Activated T-cell treated with anti-CD3 and anti-CD28 coated beads, Interleukin-2, amount 50 U/mL, for 48 hours (primary cell): ENCODE measurements at regions not wholly inside any gene's neighbourhood (a gene's known extent, or its start where the extent isn't known, plus 50 kb on each side); places are given as distances from the start of the nearest gene placed in this dataset.
"Not testable (repeated sequence)": the region's sequence is repeated elsewhere in the genome, so short reads cannot be mapped to it uniquely, and the experiment has no call there.

Experiments
- DNase-seq, 2 experiments: peaks; one replicate each; pipeline ENCODE4 v3.0.0-alpha.2; 2020

DNA sequence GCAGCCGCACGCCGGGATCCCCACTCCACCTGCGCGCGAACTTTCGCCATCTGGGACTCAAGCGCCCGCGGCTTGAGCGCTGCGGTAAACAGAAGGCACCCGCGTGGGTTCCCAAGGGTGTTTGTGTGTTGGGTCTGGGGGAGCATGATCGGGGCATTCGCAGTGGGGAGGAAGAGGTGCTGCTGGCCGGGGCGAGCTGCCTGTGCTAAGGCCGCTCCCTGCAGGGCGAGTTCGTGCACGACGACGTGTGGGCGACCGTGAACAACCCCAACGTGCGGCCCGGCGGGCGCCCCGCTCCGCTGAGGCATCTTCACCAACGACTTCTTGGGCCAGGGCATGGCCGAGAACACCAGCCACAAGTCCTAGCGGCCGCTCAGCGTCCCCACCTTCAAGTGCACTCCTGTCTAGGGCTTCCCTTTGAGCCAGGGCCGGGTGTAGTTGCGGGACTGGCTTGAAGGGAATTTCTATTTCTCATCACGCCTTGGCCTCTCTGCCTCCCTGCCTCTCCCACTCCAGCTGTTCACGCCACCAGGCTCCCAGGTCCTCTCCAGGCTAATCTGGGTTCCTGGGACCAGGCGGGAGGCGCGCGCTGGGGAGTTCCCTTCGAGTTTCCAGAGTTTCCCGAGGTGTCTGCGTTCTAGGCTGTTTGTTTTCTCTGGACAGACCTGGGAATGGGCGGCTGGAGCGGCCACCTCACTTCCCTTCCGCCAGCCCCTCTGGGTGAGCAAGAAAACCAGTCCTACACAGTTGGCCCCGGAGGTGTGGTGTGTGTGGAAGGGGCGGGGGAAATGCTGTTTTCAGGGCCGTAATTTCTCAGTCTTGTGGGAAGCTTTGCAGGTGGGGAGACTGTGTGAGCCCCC lies 417.8 kb upstream of the TMTC1 start:
- no peak for DNase-seq

DNA sequence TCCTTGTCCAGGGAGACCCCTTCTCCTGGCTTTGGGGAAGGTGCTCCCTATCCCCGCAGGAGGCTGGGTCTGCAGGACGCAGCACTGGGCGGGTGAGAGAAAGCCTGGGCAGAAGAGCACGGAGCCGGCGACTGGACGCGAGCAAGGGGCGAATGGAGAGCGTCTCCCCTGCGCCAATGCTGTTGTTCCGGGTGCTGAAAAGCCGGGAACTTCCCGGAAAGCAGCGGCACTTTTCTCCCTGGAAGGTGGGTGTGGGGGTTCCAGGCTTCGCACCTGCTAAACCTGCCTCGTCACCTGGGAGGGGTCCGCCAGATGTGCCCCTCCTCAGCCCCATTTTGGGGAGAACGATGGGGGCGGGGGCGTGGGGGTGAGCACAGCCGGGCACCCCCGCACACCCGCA lies 417.1 kb upstream of the TMTC1 start:
- no peak for DNase-seq

DNA sequence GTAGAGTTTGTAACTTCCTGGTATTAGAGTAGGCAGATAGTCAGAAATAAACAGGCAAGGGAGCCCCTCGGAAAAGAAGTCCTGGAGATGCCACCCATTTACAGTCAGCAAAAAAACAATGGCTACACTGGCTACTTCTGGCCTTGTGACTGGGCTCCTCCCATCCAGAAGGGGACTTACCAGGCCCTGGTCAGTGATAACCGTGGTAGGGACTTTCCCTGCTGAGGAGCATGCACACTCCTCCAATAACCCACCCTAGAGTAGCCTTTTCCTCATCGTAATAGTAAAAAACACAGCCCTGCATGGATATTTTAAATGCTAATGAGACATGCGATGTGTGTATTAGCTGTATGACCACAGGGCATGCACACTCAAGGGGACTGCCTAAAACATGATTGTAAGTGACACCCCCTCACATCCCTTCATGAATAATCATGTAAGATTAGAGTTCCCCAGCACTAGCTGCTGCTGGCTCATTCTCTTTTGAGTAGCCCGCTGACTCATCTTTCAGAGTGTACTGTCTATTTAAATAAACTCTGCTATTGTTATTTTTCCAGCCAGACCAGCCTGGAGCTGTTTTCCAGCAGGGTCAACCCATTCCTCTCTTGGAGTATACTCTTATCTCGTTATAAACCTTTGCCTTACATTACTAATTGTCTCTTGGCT lies 413.8 kb upstream of the TMTC1 start:
- DNase-seq = no peak

- DNase-seq = no peak
Measured at GRCh38 chr12:30191696-30192455, 408.1 kb upstream of the TMTC1 start.

GRCh38 chr12:30188602-30189326 lies 405.0 kb upstream of the TMTC1 start:
- DNase-seq = no peak

DNA sequence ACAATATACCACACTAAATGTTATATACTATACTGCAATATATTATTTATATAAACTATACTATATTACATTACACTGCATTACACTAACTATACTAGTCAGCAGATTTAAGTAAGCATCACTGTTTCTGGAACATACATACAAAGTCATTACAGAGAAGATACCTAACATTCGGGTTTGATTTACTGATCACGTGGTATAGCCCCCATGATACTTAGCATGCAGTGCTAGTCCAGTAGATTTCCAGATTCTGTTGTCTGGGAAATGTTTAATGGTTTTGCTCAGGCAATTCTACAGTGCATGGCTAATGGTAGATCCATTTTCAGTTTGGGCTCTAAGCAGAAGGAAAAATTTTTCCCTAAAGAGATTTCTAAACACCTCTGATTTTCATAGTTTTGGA lies 403.7 kb upstream of the TMTC1 start:
- no peak for DNase-seq

DNA sequence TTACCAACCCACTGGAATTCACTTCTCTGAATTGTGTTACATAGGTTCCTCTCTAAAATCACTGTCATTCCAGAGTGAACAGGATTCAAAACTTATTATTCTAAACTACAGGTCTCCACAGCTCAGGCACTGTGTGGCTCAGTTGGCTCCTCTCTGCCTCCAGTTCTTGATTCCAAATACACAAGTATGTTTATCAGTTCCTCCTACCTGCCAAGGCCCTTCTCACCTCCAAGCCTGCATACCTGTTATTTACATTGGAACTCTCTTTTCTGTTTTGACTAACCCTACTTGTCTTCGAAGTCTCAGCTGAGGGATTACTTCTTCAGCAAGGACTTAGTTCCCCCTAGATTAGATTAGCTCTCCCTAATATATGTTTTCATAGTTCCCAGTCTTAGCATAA lies 397.6 kb upstream of the TMTC1 start:
- DNase-seq = no peak

GRCh38 chr12:30180602-30181001 lies 396.9 kb upstream of the TMTC1 start:
- no peak for DNase-seq

DNA sequence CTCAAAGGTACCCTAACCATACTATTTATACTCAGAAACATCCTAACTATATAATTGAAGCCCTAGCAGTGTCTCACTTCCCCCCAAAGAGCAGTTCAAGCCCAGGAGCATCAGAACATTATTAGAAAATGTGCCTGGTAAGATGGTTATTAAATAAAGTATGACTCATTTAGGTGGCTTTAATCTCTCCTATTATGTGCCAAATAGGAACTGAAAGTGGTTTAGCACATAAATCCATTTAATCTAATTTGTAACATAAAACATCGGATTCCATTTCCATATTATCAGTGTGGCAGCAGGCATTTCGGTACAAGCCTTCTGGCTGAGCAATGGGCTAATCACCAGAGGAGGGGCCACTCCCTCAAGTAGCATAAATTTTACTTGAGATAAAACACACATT lies 395.2 kb upstream of the TMTC1 start:
- DNase-seq = no peak

- no peak for DNase-seq
Measured at GRCh38 chr12:30169839-30170591, 386.3 kb upstream of the TMTC1 start.

DNA sequence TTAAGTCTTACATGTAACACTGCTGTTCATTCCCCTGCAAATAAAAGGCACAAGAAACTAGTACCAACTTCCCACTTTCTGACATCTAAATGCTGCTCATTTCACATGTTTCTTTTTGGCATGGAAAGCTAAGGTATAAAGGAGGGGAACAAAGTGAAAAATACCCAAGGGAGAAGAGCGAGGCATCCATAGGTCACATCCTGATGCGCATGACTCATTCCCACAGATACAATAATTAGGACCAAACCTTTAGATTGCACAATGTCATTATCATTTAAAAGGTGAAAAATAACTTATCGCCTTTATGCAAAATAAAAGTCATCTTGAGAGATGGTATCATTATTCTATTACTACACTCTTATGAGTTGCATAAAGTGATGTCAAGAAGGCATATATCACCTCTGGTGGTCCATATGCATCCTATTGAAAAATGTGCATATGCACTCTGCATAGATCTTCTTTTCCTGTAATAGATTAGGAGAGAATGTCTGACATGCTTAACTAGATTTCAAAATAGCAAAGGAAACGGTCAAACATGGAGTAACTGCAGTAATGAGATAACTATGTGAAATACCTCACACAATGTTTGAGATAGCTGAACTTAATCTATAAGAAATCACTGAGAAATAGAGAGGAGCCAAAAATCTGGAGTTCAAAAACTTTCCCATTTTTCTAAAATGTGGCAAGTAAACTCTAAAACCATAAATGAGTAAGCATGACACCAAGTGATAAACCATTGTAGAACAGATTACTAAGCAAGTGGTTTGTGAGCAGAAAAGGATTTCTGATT lies 382.5 kb upstream of the TMTC1 start:
- DNase-seq = no peak

GRCh38 chr12:30164382-30165318 lies 380.9 kb upstream of the TMTC1 start:
- no peak for DNase-seq

DNA sequence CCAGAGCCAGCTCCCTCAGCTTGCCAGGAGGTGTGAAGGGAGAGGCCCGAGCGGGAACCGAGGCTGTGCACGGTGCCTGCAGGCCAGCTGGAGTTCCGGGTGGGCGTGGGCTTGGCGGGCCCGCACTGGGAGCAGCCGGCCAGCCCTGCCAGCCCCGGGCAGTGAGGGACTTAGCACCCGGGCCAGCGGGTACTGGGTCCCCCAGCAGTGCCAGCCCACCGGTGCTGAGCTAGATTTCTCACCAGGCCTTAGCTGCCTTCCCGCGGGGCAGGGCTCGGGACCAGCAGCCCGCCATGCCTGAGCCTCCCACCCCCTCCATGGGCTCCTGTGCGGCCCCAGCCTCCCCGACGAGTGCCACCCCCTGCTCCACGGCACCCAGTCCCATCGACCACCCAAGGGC lies 373.1 kb upstream of the TMTC1 start:
- DNase-seq = not testable (repeated sequence)

- DNase-seq = no peak
Measured at GRCh38 chr12:30155001-30155730, 371.4 kb upstream of the TMTC1 start.

- no peak for DNase-seq
Measured at GRCh38 chr12:30153981-30154380, 370.2 kb upstream of the TMTC1 start.

DNA sequence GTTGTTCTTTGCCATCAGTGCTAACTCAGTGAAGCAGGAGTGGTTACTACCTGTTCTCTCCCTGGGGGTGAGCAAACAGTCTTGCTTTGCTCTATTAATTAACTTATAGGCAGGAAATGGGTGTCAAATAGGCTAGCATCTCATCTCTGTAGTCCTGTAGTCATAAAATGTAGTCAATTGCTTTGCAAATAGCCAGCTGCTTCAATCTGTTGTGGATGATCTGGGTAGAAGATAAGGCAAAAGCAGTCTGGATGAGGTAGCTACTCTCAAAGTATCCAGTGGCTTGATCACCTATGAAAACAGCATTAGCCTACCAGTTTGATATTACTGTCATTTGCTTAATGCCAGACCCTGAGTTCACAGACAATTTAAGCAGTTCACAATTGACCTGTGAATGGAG lies 369.0 kb upstream of the TMTC1 start:
- no peak for DNase-seq

DNA sequence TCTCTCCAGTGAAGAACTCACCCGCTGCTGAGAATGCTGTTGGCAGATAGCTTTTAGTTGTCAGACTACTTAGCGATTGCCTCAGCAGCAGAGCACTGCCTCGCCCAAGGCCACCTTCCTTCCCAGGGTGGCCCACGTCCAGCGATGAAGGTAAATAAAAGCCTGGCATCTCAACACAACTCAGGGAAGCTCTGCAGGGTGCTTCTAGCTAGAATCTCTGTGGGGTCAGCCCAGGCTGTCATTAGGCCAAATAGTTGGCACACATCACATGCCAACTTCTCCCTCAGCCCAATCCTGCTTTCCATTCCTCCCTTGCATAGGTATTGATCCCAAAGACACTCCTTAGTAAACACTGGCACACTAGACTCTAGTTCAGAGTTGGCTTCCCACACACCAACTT lies 368.1 kb upstream of the TMTC1 start:
- DNase-seq = no peak

DNA sequence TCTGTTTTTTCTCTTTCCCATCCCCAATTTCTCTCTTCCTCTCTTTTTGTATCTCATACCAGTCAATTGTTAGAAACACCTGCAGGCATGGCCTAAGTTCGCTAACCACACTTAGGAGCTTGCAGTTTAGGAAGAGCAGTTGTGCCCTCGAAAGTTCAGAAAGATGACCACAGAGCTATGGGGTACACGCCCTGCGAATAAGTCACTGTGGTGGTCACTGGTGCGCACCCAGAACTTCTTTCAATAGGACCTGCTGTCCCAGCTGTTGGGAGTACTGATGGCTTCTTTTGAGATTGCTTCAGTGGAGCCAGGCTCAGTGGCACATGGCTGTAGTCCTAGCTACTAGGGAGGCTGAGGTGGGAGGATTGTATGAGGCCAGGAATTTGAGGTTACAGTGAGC lies 362.8 kb upstream of the TMTC1 start:
- no peak for DNase-seq

DNA sequence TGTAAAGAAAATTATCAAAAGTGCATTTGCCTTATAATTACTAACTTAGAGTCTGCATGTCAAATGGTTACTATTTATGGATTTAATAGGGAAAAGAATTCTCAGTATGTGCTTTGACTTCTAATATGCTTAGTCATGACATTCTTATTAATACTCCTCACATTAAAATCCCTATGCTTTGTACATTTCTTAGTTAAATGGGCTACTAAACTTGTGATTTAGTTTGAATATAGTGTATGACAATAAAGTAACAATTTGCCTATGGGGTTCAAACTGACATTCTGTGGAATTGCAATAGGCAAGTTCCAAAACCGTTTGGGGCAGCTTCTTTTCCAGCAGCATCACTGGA lies 361.9 kb upstream of the TMTC1 start:
- no peak for DNase-seq
